DND-41 (cell line): ENCODE measurements at regions not wholly inside any gene's neighbourhood (a gene's known extent, or its start where the extent isn't known, plus 50 kb on each side); places are given as distances from the start of the nearest gene placed in this dataset.

ENCODE experiments used
- CTCF ChIP-seq: IDR thresholded peaks from 2 replicates; pipeline ENCODE4 v1.5.1; 2012; ENCODE audit warnings: borderline replicate concordance, low read length, moderate library complexity, mild to moderate bottlenecking; ENCODE audit not compliant: poor library complexity, severe bottlenecking; ENCODE audit errors: extremely low read depth
- EZH2 ChIP-seq: IDR thresholded peaks from 3 replicates; pipeline ENCODE4 v1.6.1; 2012; ENCODE audit warnings: borderline replicate concordance, low read depth, mild to moderate bottlenecking, moderate library complexity, low read length, inconsistent platforms; ENCODE audit not compliant: severe bottlenecking

DNA sequence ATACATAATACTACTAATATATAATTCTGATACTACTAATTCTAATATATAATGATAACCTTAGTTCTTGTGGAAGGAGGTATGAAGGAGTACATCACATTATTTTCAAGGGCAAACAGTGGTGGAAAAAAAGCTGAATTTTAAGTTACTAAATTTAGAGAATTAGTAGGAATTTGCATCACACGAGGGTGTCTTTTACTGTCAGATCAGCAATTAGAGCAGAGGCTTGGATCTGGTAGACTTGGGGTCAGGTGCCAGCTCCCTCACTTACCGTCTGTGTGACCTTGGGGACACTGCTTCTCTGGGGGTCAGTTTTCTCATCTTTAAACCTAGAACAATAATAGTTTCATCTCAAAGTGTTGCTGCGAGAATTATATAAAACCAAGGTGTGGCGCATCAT lies 114.1 kb upstream of the NEDD4L start:
- TF ChIP-seq CTCF (no peak), EZH2 (no peak)
